ENCODE measurements at regions not wholly inside any gene's neighbourhood (a gene's known extent, or its start where the extent isn't known, plus 50 kb on each side); places are given as distances from the start of the nearest gene placed in this dataset.
"Not testable (repeated sequence)": the region's sequence is repeated elsewhere in the genome, so short reads cannot be mapped to it uniquely, and the experiment has no call there.

GRCh38 chr7:4525884-4526283, 156.2 kb upstream of the FOXK1 start:
- DNase-seq (ENCODE audit: low read depth): no peak

- no peak for DNase-seq (ENCODE audit: low read depth)
These were observed 154.0 kb upstream of the FOXK1 start for GRCh38 chr7:4527988-4528636.

GRCh38 chr7:4531236-4531635, 150.9 kb upstream of the FOXK1 start:
- no peak for DNase-seq (ENCODE audit: low read depth)

- not testable (repeated sequence) for DNase-seq (ENCODE audit: low read depth)
These were observed 148.8 kb upstream of the FOXK1 start for GRCh38 chr7:4533339-4533738.

GRCh38 chr7:4549681-4550080, 132.4 kb upstream of the FOXK1 start:
- DNase-seq (ENCODE audit: low read depth): no peak

GRCh38 chr7:4550117-4550516, 132.0 kb upstream of the FOXK1 start:
- no peak for DNase-seq (ENCODE audit: low read depth)

- no peak for DNase-seq (ENCODE audit: low read depth)
These were observed 129.1 kb upstream of the FOXK1 start for GRCh38 chr7:4552985-4553384.

GRCh38 chr7:4556868-4557793, 125.0 kb upstream of the FOXK1 start:
- peak; percentile 37 for DNase-seq (ENCODE audit: low read depth)

GRCh38 chr7:4561795-4562194, 120.3 kb upstream of the FOXK1 start:
- no peak for DNase-seq (ENCODE audit: low read depth)

- no peak for DNase-seq (ENCODE audit: low read depth)
These were observed 115.4 kb upstream of the FOXK1 start for GRCh38 chr7:4566714-4567113.

- no peak for DNase-seq (ENCODE audit: low read depth)
These were observed 107.2 kb upstream of the FOXK1 start for GRCh38 chr7:4574851-4575250.

- DNase-seq (ENCODE audit: low read depth): no peak
These were observed 106.8 kb upstream of the FOXK1 start for GRCh38 chr7:4575254-4575653.

- DNase-seq (ENCODE audit: low read depth): no peak
These were observed 78.9 kb upstream of the FOXK1 start for GRCh38 chr7:4602905-4603842.

GRCh38 chr7:4603843-4604231, 78.3 kb upstream of the FOXK1 start:
- DNase-seq (ENCODE audit: low read depth): no peak

- no peak for DNase-seq (ENCODE audit: low read depth)
These were observed 77.6 kb upstream of the FOXK1 start for GRCh38 chr7:4604456-4604940.

- DNase-seq (ENCODE audit: low read depth): no peak
These were observed 75.3 kb upstream of the FOXK1 start for GRCh38 chr7:4606797-4607196.

GRCh38 chr7:4607311-4607729, 74.8 kb upstream of the FOXK1 start:
- no peak for DNase-seq (ENCODE audit: low read depth)

GRCh38 chr7:4609576-4609975, 72.5 kb upstream of the FOXK1 start:
- not testable (repeated sequence) for DNase-seq (ENCODE audit: low read depth)

- peak; percentile 52 for DNase-seq (ENCODE audit: low read depth)
These were observed 71.2 kb upstream of the FOXK1 start for GRCh38 chr7:4610768-4611467.

- DNase-seq (ENCODE audit: low read depth): no peak
These were observed 69.9 kb upstream of the FOXK1 start for GRCh38 chr7:4612237-4612636.
